ENCODE measurements at regions not wholly inside any gene's neighbourhood (a gene's known extent, or its start where the extent isn't known, plus 50 kb on each side); places are given as distances from the start of the nearest gene placed in this dataset.

DNA sequence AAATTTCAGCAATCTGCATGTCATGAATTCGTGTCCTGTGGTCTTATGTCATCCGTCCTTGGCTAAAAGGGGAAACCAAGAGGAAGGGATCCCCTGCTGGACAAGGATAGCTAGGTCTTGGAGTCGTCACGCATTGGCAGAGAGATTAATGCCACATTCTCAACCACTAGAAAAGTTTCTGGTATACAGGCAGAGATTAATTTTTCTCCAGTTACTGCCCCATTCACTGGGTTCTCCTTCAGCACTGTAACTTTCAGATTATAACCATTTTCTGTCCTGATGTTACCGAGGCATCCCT is 1060.6 kb upstream of the AUTS2 start:
- TF ChIP-seq CTCF (IDR thresholded peaks at IDR 0.05) (no peak), POLR2A (IDR thresholded peaks at IDR 0.05) (no peak)
